Neural crest cell (in vitro differentiated cells): ENCODE measurements at regions not wholly inside any gene's neighbourhood (a gene's known extent, or its start where the extent isn't known, plus 50 kb on each side); places are given as distances from the start of the nearest gene placed in this dataset.

Experiments used
- DNase-seq: peaks from one replicate; pipeline ENCODE4 v3.0.0; 2021; ENCODE audit warnings: low read depth, mixed read lengths, low spot score
- H3K27ac Mint-ChIP-seq: one replicate; pipeline ENCODE4 v1.8.0; 2021; ENCODE audit warnings: mild to moderate bottlenecking, mixed read lengths; ENCODE audit not compliant: unreplicated experiment
- H3K27me3 Mint-ChIP-seq: 2 replicates; pipeline ENCODE4 v1.8.0; 2021; ENCODE audit warnings: low read depth, mild to moderate bottlenecking, mixed read lengths
- H3K36me3 Mint-ChIP-seq: 2 replicates; pipeline ENCODE4 v1.8.0; 2021; ENCODE audit warnings: low read depth, mild to moderate bottlenecking, mixed read lengths
- H3K4me1 Mint-ChIP-seq: 2 replicates; pipeline ENCODE4 v1.8.0; 2021; ENCODE audit warnings: mixed read lengths
- H3K4me3 Mint-ChIP-seq: one replicate; pipeline ENCODE4 v1.8.0; 2021; ENCODE audit warnings: mild to moderate bottlenecking, mixed read lengths
- H3K9me3 Mint-ChIP-seq: 2 replicates; pipeline ENCODE4 v1.8.0; 2021; ENCODE audit warnings: mixed read lengths
- TF ChIP-seq, protein P1 (sequence below): fragments of 200-600 bp; sonication (generic); conservative IDR thresholded peaks from 2 replicates; pipeline ENCODE4 v1.5.0; 2021; ENCODE audit warnings: antibody characterized with exemption, mild to moderate bottlenecking

DNA sequence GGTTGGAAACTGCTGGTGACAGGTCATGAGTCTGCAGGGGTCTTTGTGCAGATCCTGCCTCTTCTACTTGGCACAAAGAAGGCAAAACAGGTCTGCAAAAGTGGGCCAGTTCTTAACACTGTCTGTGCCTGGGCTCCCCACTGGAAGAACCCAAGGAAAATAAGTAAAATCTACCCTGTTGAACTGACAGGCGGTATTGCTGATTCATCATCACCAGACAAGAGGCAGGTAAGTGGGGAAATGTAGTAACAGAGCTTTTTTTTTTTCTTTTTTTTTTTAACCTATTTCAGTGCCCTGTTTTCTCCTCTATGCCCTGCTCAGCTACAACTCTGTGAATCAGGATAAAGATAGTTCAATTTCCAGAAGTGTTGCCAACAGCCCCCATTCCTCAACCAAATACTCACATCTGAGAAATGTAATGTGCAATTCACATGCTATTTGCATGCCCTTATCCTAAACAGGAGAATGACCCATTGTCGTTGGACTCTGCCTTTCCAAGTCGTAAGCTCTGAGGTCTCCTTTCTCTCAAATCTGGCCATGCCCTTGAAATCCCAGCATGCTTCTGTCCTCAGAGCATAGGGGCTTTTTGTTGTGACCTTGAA is 237.0 kb downstream of the SOX9 start:
- Mint-ChIP-seq H3K9me3 (peaks cover 6% of the 10 kb centered on the region), H3K4me3 (no peak overlapping the region), H3K27me3 (no peaks in the 10 kb centered on the region), H3K36me3 (no peaks in the 10 kb centered on the region), H3K27ac (no peak overlapping the region), H3K4me1 (peaks cover 6% of the 10 kb centered on the region)
- TF ChIP-seq, protein P1, sequence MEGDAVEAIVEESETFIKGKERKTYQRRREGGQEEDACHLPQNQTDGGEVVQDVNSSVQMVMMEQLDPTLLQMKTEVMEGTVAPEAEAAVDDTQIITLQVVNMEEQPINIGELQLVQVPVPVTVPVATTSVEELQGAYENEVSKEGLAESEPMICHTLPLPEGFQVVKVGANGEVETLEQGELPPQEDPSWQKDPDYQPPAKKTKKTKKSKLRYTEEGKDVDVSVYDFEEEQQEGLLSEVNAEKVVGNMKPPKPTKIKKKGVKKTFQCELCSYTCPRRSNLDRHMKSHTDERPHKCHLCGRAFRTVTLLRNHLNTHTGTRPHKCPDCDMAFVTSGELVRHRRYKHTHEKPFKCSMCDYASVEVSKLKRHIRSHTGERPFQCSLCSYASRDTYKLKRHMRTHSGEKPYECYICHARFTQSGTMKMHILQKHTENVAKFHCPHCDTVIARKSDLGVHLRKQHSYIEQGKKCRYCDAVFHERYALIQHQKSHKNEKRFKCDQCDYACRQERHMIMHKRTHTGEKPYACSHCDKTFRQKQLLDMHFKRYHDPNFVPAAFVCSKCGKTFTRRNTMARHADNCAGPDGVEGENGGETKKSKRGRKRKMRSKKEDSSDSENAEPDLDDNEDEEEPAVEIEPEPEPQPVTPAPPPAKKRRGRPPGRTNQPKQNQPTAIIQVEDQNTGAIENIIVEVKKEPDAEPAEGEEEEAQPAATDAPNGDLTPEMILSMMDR, result no peak
- DNase-seq, result no peak

DNA sequence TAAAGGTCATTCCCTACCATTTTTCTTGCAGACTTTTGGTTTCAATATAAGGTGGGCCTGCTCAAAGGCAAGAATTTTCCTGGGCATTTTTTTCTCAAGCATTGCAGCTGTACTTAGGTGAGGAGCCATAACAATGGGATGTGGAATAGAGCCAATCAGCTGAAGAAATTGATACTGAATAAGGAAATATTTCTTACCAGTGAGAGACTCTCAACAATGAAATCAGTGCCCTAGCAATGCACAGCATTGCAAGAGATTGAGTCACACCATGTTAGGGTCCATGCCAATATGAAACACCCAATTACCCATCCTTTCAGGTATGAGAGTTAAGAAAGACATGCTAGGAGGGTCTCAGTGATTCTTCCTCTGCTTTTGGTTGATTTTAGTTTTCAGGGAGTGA is 237.6 kb downstream of the SOX9 start:
- Mint-ChIP-seq H3K4me3 (no peak overlapping the region), H3K27ac (no peak overlapping the region), H3K9me3 (peaks cover 6% of the 10 kb centered on the region), H3K4me1 (peaks cover 6% of the 10 kb centered on the region), H3K27me3 (no peaks in the 10 kb centered on the region), H3K36me3 (no peaks in the 10 kb centered on the region)
- TF ChIP-seq, protein P1, result no peak
- no peak for DNase-seq

DNA sequence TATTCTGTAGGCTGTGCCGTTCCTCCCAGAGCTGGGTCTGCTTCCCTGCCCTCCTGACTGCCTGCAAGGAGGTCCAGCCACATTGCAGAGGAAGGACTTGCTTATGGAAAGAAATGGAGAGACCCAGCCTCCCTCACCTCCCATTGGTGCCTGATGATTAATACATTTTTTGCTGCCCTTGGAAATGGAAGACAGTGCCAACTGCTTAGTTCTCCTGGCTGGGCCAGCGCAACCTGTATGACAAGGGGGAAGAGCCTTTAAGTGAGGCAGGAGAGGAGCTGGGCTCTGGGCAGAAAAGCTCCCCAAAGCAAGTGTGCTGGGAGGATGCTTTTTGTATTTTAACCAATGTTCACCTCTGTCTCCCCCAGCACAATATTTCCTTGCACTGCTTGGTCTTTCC is 238.5 kb downstream of the SOX9 start:
- Mint-ChIP-seq H3K27ac (no peak overlapping the region), H3K27me3 (no peaks in the 10 kb centered on the region), H3K9me3 (peaks cover 6% of the 10 kb centered on the region), H3K4me1 (peaks cover 6% of the 10 kb centered on the region), H3K36me3 (no peaks in the 10 kb centered on the region), H3K4me3 (no peak overlapping the region)
- DNase-seq, result no peak
- TF ChIP-seq, protein P1, result no peak

DNA sequence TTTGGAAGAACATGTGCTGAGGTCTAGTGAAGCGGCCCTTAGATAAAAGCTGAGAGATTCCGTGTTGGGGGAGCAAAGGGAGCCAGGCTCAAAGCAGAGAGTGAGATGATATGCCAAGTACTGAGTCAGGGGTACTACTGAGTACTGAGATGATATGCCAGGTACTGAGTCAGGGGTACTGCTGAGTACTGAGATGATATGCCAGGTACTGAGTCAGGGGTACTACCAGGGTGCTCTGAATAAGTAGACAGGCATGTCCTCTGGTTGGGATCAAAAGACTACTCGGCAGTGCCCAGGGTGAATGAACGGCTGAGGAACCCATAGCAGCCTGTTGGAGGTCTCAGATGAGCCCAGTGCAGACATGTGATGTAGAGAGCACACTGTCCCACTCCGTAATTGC is 239.0 kb downstream of the SOX9 start:
- Mint-ChIP-seq H3K4me3 (no peak overlapping the region), H3K4me1 (peaks cover 6% of the 10 kb centered on the region), H3K36me3 (no peaks in the 10 kb centered on the region), H3K27me3 (no peaks in the 10 kb centered on the region), H3K27ac (no peak overlapping the region), H3K9me3 (peaks cover 6% of the 10 kb centered on the region)
- TF ChIP-seq, protein P1, result no peak
- no peak for DNase-seq

DNA sequence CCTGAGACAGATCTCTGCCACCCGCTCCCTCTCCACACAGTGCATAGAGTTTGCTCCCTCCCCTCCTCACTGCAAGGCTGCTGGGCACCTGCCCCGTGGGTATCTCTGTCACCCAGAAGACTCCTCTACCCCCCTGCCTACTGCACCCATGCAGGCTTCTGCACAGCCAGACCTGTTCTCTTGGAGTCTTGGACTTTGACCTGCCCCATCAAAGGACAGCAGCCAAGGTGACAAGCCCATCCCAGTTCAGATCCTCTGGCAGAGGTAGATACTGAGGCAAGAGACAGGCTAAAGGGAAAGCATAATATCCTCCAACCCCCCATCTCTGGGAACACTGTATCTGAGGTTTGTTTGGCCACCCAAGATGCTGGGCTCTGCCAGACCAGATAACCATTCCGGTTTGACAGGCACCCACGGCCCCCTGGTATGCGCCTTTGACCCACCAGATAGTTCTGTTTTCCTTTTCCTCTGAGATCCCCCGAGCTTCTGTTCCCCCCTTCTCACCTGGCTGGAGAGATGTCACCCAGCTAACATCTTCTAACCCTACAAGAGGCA is 239.6 kb downstream of the SOX9 start:
- no peaks in the 10 kb centered on the region for H3K27me3 Mint-ChIP-seq
- DNase-seq, result no peak
- peaks cover 6% of the 10 kb centered on the region for H3K9me3 Mint-ChIP-seq
- no peak overlapping the region for H3K27ac Mint-ChIP-seq
- TF ChIP-seq, protein P1, result no peak
- no peaks in the 10 kb centered on the region for H3K36me3 Mint-ChIP-seq
- H3K4me3 Mint-ChIP-seq, result no peak overlapping the region
- H3K4me1 Mint-ChIP-seq, result peaks cover 6% of the 10 kb centered on the region
